ENCODE measurements at regions not wholly inside any gene's neighbourhood (a gene's known extent, or its start where the extent isn't known, plus 50 kb on each side); places are given as distances from the start of the nearest gene placed in this dataset.
A peak's percentile ranks its signal among the peaks of the same experiment; 100 is the strongest.

DNA sequence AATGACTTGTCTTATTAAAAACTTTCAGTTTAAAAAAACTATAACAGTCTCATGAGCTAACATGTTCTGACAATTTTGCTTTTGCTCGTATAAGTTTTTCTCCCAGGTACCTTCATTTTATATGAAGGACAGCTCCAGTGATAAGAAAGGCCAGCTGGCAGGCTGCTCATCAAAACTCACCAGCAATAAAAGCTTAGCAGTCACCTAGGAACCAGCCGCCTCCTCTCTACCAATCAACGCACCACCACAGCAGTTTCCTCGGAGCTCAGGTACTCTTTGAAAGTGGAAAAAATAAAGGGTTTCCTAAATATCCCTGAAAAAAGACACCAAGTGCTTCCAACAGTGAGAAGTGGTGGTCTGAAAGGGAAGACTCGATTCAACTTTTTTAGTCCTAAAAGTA, 100.9 kb upstream of the CCDC150 start:
- DNase-seq, result no peak

DNA sequence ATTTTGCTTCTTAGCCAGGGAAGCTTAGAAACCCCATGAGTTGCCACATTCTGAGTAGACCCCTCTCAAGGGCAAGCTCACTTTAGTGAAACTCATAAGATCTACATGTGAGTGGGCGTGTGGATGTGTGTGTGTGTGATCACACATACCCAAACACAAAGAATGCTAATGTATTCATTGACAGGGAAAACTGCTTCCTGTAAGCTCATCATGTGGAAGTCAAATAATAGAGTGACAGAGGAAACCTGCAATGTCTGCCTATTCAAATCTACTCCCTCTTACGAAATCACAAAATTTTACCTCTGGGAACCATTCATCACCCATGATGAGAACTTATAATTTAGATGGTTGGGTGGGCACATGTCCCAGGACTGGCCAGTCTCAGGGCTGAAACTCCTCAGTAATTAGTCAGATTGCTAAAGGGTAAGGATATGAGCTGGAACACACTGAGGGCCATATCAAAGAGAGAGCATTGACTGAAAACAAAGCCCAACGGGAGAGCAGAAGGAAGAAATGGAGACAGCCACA, 94.5 kb upstream of the CCDC150 start:
- no peak for DNase-seq

DNA sequence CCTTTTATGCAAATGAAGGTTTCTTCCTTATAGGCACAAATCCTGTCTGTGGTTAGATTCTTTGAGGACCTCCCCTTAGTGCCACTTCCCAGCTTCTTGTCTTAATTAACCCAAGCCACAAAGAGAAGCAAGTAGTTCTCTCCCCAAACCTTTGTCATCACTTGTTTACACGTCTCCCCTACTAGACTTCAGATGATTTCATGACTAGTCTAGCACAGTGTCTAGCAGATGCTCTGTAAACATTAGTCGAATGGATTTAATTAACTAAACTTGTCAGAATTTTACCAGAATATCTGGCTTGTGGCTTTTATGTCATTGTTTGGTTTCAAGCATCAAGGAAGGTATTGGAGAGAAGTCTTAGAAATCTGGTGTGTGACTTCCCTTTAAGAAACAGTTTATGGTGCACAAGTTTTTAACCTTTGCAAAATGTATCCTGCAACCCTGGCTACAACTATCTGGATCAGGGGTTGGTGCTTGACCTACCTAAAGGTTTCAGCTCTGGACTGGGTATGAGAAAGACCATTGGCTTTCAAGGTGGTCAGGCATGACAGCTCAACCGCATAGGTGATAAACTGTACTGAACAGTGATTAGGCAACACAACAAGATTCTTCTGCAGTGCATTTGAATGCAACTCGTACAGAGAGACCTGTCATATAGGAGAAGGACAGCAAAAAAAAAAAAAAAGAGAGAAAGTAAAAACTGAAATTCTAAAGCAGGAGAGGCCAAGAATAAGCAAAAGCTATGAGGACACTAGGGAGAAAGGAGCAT, 93.2 kb upstream of the CCDC150 start:
- DNase-seq, result no peak

DNA sequence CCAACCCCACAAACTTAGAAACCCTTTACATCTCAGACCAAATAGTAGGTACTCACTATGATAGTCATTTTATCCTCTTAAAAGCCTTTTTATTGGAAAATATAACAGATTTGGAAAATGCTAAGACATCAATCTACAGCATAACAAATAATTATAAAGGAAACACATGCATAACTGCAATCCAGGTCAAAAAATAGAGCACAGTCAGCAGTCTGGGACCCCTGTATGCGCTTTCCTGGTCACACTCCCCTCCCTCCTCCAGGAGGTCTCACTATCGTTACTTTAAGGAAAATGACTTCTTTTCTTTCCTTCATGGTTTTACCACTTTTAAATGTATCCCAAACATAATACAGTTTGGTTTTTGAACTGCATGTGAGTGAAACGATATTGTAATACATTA, 90.5 kb upstream of the CCDC150 start:
- DNase-seq, result no peak

DNA sequence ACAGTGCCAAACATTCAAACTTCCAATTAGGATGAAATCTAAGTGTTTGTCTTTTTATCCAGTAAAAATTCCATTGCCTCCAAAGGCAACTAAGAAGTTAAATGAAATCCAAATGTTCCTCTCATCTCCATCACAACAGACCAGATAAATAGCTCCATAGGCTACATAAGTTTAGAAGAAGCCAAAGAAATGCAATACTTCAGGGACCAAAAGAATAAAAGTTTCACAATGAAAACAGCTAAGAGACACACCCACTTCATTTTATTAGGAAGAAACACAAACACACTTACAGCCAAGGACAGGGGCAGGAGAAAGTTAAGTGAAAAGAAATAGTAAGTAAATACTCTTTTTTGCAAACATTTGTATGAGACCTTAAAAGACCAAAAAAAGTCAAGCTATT, 88.5 kb upstream of the CCDC150 start:
- DNase-seq, result no peak

DNA sequence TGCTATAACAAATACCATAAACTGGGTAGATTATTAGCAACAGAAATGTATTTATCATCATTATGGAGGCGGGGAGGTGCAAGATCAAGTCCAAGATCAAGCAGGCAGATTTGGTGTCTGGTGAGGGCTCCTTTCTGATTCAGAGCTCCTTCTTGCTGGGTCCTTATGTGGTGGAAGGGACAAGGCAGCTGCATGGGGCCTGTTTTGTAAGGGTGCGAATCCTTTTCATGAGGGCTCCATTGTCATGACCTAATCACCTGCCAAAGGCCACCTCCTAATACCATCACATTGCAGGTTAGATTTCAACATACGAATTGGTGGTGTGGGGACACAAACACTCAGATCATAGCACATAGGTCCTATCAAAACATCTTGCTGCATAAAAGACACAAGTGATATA, 84.4 kb upstream of the CCDC150 start:
- DNase-seq, result no peak

DNA sequence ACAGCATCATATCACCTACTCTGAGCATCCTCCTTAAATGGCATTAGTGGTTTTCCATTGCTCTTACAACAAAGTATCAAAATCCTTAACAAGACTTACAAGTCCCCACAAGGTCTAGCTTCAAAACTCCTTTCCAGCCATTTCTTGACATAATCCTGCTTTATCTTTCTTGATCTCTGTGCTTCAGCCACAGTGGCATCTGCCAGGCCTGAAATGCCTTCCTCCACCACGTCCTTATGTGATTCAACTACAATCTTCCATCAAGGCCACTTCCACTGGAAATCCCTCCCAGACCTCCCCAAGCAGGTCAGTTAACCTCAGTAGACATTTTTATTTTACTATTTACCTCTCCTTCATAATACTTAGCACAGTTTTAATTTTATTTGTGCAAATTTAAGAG, 83.8 kb upstream of the CCDC150 start:
- no peak for DNase-seq

DNA sequence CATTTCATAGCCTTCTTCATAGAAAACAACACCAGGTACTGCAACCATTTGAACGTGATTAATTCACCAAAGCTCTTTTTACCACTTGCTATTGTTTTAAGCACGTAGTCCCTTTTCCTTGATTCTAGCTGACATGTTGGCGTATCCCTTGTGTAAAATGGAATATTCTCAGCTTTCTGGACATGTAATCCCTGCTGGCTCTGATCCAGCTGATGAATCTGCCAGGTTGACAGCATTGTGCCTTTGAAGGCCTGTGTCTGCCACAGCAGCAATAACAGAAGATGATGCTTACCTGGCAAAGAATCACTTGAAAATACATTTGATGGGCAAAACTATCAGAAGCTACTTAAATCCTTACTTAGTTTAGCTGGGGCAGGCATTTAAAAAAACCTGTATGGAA, 81.0 kb upstream of the CCDC150 start:
- no peak for DNase-seq

DNA sequence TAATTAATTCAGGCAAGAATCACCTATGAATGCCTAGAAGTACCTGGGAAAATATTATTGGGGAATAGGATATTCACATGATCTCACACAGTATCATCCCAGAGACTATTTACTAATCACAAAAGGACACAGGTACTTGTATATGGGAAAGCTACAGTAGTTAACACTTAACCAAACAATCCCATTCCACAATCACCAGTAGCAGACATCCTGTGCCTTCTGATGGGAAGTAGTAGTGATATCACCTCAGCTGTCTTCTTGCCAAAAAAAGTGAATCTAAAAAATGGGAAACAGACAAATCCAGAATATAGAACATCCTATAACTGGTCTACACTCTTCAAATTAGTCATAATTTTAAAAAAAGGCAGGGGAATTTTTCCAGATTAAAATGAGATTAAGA, 75.6 kb upstream of the CCDC150 start:
- DNase-seq, result no peak

DNA sequence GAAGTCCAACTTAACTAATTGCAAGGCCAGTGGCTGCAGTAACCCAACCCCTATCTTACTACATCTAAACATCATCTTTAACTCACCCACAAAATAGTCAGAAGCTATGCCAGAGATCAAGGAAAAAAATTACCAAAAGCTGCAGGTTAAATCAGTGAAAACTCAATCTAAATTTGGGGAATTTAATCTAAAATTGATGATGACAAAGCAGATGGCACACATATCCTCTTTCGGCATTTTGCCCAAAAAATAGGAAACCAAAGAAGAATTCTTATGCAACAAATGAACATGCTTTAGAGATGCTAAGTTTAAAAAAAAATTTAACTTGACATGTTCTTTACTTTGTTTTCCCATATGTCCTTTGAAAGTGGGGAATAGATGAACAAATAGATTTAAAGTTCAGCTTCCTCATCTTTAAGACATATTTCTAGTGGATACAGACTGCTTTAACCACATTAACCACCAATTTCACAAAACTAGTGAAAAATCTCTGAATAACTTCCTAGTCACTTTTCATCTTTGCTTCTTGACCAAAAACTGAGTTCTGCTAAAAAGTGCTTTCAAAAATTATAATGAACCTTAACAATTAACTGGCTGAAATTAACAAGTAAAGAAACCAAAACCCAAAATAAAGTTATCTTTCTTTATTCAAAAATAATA, 74.3 kb upstream of the CCDC150 start:
- DNase-seq, result peak; percentile 20

DNA sequence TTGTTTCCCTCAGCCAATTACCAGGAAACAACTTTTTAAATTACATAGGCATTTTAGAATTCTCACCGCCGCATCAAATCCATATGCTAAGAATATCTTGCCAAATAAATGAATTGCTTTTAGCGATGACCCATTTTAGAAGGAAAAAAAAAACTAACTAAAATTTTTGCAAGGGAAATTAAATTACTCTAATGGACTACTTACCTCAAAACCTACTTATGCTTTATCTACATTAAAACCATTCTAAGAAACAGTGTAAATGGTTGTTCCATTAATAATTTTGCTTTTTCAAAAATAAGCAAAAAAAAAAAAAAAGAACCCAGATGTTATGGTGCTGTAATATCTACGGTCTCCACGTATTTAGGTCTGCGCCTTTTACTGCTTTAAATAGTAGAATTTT, 73.5 kb upstream of the CCDC150 start:
- DNase-seq, result no peak

DNA sequence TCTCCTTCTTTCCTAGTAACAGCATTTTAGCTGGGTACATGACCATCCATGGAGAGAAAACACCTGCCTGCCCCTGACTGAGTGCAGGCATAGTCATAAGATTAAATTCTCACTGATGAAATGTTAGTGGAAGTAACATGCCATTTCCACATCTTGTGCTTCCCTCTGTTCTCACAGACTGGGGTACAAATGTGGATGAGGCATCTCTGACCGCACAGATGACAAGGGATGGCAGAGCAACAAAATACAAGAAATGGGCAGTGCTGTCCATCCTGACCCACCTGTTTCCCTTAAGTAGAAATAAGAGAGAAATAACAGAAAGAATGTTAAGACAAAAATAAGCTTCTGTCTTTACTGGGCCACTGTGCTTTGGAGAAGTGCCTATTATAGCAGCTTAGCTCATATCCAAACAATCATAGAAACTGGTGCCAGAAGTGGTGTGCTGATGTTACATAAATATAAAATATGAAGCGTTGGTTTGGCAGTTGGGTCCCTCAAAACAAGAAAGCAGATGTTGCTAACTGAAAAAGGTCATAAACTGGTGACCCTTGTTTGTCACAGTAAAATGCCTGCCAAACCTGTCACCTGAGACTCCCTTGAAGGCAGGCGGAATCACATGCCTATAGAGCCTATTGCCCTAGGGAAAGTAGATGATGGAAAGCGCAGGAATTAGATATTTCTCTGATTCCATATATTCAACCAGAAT, 72.4 kb upstream of the CCDC150 start:
- no peak for DNase-seq

DNA sequence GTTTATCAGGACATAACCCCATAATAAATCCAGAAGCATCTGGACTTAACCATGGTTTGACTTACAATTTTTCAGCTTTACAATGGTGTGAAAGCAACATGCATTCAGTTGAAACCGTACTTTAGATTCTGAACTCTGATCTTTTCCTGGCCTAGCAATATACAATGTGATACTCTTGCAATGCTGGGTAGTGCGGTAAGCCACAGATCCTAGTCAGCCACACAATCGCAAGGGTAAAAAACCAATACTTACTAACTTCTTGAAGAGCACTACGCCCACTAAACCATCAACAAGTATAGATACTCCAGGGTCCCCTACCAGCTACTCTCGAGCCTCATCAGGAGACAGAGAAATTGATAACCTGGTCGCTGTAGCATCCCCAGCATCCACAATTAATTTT, 71.0 kb upstream of the CCDC150 start:
- no peak for DNase-seq

DNA sequence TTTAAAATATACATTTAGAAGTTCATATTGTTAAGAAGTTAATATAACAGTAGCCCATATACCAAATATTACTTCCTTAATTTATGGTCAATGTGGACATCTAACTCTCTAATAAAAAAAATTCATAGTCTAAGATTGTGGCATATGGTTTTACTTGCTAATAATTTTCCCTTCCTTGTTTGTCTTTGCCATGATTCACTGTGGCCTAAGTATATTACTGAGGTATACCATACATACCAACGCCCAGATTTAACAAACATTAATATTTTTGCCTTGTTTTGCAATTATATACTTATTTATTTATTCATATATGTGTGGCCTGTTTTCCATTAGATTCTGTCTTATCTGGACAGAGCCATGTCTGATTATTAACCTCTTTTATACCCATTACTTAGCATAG, 54.6 kb upstream of the CCDC150 start:
- DNase-seq, result no peak

DNA sequence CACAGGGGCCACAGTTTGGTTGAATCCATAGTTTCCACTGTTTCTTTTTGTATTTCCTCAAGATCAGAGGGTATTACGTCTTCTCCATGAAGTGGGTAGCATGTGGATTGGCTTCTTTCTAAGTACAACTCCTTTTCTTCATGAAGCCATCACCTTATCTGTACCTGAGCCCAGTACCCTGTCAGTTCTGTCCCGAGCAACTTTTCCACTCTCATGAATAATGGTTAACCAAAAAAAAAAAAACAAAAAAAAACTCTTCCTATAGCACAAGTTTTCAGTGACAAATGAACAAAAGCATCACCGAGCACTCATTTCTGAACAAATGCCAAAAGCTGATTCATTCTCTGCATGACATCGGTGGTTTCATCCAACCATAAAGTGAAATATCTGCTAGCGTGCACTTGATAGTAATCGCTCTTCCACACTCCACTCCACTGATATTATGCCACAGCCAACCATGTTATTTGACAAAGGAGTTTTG, 53.0 kb upstream of the CCDC150 start:
- peak; percentile 73 for DNase-seq

DNA sequence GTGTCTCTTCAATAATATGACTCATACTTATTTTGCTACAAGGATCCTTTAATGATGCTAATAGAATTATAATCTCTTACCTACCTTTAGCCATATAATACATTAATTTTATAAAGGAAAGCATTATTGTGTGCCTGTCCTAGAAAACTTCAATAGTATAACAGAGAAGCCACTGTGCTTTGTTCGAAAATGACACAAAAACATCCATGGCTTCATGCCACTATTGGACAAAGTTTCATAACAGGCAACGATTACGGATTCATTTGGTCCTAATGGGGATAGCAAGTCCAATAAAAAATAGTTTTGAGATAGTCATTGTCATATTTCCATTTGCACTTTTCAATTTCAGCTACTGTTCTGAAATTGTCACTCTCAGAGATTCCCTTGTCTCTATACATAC, 52.5 kb upstream of the CCDC150 start:
- DNase-seq, result no peak

DNA sequence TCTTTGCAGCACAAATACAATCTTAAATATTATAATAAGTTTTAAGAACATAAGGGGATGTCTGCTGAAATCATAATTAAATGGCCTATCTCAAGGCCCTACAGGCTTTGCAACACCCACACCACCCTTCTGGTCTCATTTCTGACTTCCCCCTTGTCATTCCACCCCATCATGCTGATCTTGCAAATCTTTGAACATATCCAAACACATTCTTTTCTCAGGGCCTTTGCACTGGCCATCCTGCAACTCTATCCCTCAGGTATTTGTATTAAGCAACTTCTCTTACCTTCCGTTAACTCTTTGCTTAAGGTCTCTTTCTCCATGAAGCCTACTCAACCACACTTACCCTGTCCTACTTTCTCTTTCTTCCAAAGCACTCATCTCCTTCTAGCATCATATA, 51.8 kb upstream of the CCDC150 start:
- no peak for DNase-seq

DNA sequence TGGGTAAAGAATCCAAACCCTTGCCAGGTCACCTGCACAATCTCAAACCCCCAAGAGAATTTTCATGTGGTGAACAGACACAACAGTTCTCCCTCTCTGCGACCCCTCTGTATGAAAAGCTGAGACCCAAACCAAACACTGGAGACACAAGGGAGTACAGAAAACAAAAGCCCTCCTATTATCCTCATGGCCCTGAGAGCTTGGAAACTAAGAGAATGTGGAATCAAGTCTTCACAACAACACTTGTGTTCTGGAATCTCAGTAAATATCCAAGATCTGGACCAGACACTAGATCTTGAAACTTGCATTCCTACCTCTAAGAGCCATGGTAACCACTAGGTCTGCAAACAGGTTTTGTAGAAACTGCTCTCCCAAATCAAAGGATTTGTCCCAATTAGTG, 50.1 kb upstream of the CCDC150 start:
- no peak for DNase-seq

All from OCI-M1 (cell line).